ENCODE measurements at regions not wholly inside any gene's neighbourhood (a gene's known extent, or its start where the extent isn't known, plus 50 kb on each side); places are given as distances from the start of the nearest gene placed in this dataset.

GRCh38 chr15:85314633-85315032, 65.8 kb upstream of the AKAP13 start:
- H3K4me3 ChIP-seq (ENCODE audit: low read depth in 1 of 3, low read length in 3 of 3): no peak overlapping the region
- no peaks in the 10 kb centered on the region for H3K36me3 ChIP-seq (ENCODE audit: control insufficient read depth in 4 of 4, insufficient read depth in 3 of 4, low read depth in 1 of 4, low read length in 3 of 4)
- no peaks in the 10 kb centered on the region for H3K27me3 ChIP-seq (ENCODE audit: control insufficient read depth in 4 of 4, insufficient read depth in 4 of 4, low read length in 3 of 4)
- DNase-seq (ENCODE audit: low spot score): no peak
- 92% methylated on average over 4 of the region's 4 CpGs for WGBS
- no peak overlapping the region for H3K27ac ChIP-seq (ENCODE audit: low read depth in 1 of 2, low read length in 2 of 2)
- no peaks in the 10 kb centered on the region for H3K4me1 ChIP-seq (ENCODE audit: control insufficient read depth in 4 of 4, insufficient read depth in 4 of 4, low read length in 3 of 4)
- no peak for TF ChIP-seq MAX (IDR thresholded peaks at IDR 0.05)
- TF ChIP-seq FOXA2 (IDR thresholded peaks at IDR 0.05): no peak
- TF ChIP-seq ATF3 (IDR thresholded peaks at IDR 0.05): no peak
- TF ChIP-seq SP1 (IDR thresholded peaks at IDR 0.05): no peak
- no peak for TF ChIP-seq RAD21 (IDR thresholded peaks at IDR 0.05)
- no peak for TF ChIP-seq TAF1 (conservative IDR thresholded peaks at IDR 0.05)
- no peak for TF ChIP-seq FOXA1 (IDR thresholded peaks at IDR 0.05)
- TF ChIP-seq HNF4A (conservative IDR thresholded peaks at IDR 0.05): no peak
- TF ChIP-seq YY1 (IDR thresholded peaks at IDR 0.05): no peak
- TF ChIP-seq RXRA (IDR thresholded peaks at IDR 0.05): no peak
- no peak for TF ChIP-seq HNF4G (IDR thresholded peaks at IDR 0.05)
- no peak for TF ChIP-seq EGR1 (IDR thresholded peaks at IDR 0.05; ENCODE audit: low read depth in 2 of 2)
- no peak for TF ChIP-seq REST (IDR thresholded peaks at IDR 0.05)
- TF ChIP-seq CTCF (IDR thresholded peaks at IDR 0.05; ENCODE audit: low read depth, low read length, missing input control): no peak
- no peak for TF ChIP-seq GABPA (IDR thresholded peaks at IDR 0.05 in 1 of 2, conservative IDR thresholded peaks at IDR 0.05 in 1 of 2)
- TF ChIP-seq JUND (IDR thresholded peaks at IDR 0.05): no peak
- TF ChIP-seq NR2F2 (IDR thresholded peaks at IDR 0.05): no peak
- no peak for TF ChIP-seq ZBTB33 (IDR thresholded peaks at IDR 0.05)
- no peak overlapping the region for H3K9ac ChIP-seq (ENCODE audit: low read depth in 1 of 2, low read length in 2 of 2)
- H3K9me3 ChIP-seq (ENCODE audit: control insufficient read depth in 4 of 4, low read length in 3 of 4): no peaks in the 10 kb centered on the region
